ENCODE measurements at regions not wholly inside any gene's neighbourhood (a gene's known extent, or its start where the extent isn't known, plus 50 kb on each side); places are given as distances from the start of the nearest gene placed in this dataset.

- TF ChIP-seq CTCF (IDR thresholded peaks at IDR 0.05) (no peak), POLR2A (IDR thresholded peaks at IDR 0.05) (no peak)
Measured at GRCh38 chr10:3258394-3258793, 85.8 kb upstream of the PITRM1 start.
